ENCODE measurements at regions not wholly inside any gene's neighbourhood (a gene's known extent, or its start where the extent isn't known, plus 50 kb on each side); places are given as distances from the start of the nearest gene placed in this dataset.
A peak's percentile ranks its signal among the peaks of the same experiment; 100 is the strongest.
"Not testable (repeated sequence)": the region's sequence is repeated elsewhere in the genome, so short reads cannot be mapped to it uniquely, and the experiment has no call there.

DNA sequence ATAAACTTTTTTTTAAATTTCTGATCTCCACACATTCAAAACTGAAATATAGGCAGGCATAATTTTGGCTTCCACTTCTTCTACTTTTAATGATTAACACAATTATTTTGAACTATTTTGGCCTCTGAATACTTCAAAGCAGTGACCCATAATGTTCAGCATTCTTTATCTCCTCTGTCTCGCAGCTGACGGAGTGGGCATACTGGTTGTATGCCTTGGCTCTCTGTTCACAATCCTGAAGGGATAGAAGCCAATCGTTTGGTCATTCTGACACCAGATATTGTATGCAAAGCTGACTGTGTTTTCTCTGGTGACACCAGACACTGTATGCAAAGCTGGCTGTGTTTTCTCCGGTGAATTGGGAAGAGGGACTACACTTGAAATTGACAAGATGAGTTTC lies 833.0 kb downstream of the EFNB2 start:
- no peak for DNase-seq (ENCODE audit: low read depth, low spot score)

DNA sequence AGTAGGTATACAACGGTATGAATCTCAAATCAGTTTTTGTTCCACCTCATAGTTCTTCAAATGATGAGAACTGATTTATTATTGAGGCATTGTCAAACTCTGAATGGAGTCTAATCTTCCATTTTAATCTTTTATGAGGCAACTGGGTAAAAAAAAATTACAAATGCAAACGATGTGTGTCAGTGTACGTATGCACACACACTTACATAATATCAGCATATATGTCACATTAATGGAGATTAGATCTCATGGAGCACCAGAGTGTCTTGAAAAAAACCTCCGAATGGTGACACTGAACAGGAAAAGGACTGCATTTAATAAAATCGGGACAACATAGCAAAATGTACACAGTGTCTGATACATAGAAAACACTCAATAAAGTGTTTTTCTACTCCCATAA lies 842.7 kb downstream of the EFNB2 start:
- DNase-seq (ENCODE audit: low read depth, low spot score), result no peak

DNA sequence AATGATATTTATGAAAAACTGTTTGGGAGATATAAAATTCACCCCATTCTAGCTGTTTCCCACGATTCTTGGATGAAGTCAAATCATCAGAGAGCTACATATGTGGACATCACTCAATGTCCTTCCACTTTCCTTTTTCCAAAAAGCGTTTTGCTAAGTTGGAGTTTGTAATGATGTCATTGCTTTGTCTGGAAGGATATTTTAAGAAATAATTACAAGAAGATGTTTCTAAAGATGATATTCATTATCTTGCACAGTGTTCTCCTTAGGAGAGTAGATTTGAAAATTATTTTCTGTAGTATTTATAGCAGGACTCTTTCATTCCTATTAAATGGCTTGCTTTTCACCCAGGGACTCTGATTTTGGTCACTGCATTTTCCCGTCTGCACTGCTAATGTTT lies 851.2 kb downstream of the EFNB2 start:
- no peak for DNase-seq (ENCODE audit: low read depth, low spot score)

DNA sequence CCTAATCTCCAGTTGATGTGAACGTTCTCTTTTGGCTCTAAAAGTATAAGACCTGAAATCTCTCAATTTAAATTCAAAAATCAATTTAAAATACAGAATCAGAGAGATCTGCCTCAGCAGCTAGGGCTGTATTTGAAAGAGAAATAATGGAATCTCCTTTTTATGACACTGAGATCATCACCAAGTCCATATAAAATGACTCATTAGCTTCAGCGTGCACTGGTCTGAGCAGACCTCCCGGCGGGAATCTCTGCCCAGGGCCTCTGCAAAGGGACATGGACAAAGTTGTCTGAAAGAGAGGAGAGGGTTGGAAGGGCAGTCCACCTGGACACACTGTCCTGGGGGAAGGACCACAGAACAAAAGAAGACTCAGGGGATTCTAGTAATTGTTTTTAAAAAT lies 855.6 kb downstream of the EFNB2 start:
- DNase-seq (ENCODE audit: low read depth, low spot score), result no peak

DNA sequence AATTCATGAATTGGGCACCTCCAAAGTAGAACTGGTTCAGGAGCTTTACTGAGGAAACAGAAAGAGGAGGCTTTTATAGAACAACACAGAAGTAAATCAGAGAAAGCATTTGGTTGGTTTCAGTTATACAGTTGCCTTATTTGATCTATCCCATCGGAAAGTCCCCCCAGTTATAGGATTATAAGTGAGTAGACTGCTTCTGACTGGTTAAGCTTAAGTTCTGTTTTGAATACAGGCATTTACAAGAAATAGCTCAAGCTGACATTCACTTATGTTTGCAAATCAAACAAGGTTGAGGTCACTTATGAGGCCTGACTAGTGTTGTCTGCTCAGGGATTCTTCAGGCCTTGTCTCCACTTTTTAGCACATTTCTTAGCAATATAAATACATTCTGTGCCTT lies 857.4 kb downstream of the EFNB2 start:
- no peak for DNase-seq (ENCODE audit: low read depth, low spot score)

DNA sequence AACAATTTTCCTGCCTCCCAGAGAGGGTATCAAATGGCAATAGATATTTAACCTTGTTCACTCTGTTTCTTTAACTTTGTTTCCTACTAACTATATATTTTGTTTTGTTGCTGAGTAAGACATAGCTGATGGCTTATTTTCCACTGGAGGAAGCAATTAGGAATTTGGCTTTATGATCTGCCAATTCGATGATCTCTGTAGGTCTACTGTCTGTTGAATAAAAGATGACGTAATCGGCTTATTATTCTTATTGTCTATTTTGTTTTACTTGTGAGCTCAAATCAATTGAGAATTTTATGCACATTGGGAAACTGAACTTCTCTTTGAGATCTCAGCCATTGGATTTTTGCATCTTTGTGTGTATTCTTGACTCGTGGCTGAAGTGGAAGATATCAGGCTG lies 862.6 kb downstream of the EFNB2 start:
- no peak for DNase-seq (ENCODE audit: low read depth, low spot score)

DNA sequence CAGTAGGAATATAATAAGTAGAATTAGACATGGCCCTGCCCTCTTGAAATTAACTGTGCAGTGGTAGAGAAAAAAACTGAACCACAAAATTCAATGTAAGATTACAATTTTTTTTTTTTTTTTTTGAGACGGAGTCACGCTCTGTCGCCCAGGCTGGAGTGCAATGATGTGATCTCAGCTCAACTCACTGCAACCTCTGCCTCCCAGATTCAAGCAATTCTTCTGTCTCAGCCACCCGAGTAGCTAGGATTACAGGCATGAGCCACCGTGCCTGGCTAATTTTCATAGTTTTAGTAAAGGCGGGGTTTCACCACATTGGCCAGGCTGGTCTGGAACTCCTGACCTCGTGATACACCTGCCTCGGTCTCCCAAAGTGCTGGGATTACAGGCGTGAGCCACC lies 864.3 kb downstream of the EFNB2 start:
- not testable (repeated sequence) for DNase-seq (ENCODE audit: low read depth, low spot score)

DNA sequence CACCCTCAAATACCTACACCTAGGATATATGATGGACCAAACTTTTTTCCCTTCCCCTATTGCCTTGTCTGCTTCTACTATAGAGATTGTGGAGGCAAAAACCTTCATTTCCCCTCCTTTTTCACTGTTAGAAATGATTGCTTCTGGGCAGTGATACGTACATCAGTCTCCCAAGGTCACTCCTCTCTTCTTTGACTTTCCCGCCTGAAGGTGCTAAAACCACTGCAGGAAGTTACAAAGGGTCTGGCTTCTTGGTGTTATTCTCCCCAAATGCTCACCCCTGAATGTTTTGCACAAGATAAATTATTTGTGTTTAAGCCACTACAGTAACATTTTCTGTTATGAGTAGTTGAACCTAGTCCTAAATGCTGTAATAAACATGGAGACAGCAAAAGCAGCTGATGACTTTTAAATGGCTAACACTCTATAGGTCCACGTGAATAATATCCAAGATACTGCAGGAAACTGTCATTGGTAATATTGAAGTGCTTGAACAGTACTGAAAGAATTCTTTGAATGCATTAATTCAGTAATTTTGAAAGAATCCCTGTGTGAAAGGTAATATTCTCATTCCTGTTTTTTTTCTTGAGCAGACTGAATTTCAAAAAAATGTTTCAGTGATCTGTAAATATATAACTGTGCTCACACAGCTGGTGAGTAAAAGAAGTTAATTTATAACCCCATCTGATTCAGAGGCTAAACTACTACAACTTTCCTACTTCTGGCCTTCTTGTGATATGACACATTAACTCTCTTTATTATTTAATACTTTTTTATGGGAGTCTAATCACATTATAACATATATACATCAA lies 865.1 kb downstream of the EFNB2 start:
- no peak for DNase-seq (ENCODE audit: low read depth, low spot score)

DNA sequence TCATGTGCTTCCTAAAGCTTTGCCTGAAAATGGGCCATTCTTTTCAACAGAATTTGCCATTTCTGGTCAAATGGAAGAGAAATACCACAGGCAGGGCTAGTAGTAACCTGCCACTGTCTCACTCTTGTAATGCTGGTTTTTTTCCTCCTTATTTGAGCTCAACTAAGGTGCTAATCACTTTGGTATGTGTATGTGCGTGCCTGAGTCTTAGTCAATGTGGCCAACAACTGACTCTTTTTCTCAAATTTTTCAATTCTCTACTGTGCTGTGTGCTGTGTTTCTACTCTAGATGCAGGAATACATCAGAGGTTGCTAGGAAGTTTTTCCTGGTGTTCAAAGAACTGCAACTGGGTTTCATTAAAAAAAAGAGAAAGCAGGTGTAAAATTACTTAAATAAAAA lies 870.2 kb downstream of the EFNB2 start:
- no peak for DNase-seq (ENCODE audit: low read depth, low spot score)

DNA sequence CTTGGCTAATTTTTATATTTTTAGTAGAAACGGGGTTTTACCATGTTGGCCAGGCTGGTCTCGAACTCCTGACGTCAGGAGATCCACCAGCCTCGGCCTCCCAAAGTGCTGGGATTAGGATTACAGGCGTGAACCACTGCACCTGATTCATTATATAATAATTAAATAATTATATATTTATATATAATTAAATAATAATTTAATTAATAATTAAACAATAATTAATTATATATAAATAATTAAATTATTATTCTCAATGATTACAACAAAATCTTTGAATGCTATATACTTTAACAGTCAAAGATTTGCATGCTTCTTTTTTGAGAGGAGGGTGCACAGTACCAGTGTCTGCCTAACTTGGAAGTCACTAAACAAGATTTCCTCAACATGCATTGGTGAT lies 872.3 kb downstream of the EFNB2 start:
- DNase-seq (ENCODE audit: low read depth, low spot score), result no peak

DNA sequence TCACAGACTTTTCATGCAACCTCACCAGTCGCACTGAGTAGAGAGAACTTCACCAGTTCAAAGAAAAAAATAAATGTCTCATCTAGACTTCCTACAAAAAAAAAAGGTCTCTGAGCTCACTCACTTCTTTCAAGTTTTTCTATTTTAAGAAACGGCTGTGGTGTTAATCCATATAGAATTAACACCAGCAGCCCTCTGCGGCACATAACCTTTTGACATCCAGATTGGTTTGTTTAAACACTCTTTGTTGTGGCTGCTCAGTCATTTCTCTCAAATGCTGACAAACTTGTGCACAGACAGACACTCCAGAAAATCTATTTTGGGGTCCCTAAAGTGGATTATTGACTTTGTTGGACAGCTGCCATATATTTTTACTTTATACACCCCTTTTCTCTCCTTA lies 874.9 kb downstream of the EFNB2 start:
- no peak for DNase-seq (ENCODE audit: low read depth, low spot score)

DNA sequence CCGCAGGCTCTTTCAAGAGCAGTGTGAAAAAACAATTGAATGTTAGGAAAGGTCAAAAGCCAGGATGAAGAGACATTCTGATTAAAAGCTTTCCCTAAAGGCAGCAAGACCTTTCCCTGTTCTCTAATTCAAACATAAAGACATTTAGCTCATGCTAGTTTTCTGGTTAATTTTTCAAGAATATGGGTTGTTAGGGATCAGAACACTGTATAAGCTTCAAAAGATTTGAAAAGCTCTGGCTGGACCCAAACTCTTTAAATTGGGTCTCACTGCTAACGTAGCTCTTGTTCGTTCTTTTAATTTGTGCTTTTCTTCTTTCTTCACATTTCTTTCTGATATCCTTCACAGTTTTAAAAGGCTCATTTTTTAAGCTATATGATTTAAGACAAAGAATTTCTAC lies 877.0 kb downstream of the EFNB2 start:
- DNase-seq (ENCODE audit: low read depth, low spot score), result no peak

DNA sequence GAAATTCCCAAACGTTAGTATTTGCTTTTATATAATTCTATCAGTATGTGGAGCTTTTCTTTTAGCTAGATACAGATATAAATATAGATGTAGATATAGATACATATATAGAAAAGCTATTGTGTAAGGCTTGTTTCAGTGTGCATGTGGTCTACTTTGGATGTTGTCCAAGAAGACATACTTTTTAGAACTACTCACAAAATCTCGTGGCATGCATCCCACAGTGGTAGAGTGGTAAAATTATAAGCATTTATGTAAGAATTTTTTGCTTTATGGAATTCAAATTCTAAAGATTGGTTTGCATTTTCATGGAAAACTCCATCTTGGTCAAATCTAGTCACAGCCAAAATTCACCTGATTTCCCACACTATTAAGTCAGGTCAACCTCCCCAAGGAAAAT lies 880.4 kb downstream of the EFNB2 start:
- DNase-seq (ENCODE audit: low read depth, low spot score), result peak; percentile 27

DNA sequence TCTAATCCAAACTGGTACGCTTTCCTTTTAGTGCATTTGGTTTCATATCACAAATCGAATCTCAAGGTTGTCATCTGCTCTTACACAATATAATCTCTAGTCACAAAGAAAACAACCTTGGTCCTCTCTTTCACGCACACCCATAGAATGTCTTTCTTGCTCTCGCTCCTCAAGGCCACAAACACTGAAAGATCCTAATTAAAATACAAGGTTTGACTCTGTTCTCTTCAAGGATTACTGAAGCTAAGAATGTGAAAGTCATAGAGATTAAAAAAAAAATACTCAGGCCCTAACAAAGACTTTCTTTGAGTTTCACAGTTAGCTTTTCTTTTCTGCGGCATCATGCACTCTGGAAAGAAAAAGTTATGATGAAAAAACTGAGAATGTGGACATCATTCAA lies 891.5 kb downstream of the EFNB2 start:
- no peak for DNase-seq (ENCODE audit: low read depth, low spot score)

DNA sequence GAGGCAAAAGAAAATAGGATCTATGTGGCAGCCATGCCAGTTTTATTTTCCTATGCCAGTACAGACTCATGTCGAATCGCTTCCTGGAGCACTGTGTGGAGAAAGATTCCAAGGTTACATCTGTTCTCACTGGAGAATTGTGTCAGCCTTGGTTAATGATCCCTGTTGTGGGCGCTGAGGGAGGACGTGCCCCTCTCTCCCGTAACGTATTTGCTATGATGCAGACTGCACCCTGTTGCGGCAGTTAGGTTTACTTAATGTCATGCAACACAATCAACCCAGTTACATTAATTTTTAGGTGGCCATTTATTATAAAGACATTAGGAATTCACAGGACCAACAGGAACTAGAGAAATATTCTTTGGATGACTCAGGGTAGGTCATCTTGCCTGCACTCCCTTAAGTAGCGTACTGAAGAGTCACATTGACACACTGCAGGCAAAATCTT lies 892.9 kb downstream of the EFNB2 start:
- DNase-seq (ENCODE audit: low read depth, low spot score), result no peak

DNA sequence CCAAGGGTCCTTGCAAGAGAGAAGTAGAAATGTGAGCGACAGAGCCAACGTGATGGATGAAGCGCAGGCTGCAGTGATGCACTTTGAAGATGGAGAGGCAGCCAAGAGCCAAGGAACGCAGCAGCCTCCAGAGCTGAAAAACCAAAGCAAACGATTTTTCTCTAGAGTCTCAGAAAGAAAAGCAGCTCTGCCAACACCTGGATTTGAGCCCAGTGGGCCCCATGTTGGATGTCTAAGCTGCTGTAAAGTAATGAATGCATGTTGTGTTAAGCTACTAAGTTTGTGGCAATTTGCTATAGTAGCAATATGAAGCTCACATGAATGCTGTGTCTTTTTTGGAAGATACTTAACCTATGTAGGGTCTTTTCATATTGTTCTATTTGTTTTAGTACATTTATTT lies 894.3 kb downstream of the EFNB2 start:
- DNase-seq (ENCODE audit: low read depth, low spot score), result no peak

DNA sequence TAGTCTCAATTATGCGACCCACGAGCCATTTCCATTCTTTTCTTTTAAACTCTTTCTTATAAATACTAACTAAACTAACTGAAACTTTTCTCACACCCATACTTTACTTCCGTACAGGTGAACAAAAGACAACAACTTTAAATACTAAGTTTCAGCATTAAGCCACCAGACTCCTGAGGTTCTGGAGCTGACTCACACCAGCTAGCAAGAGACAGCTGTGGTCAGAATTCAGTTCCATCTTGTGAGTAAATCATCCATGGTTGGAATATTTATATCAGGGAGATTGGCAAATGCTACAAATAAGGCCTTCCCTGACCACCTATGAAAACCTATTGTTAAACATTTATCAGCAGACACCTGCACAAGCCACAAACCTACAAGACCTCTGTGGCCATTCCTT lies 897.0 kb downstream of the EFNB2 start:
- DNase-seq (ENCODE audit: low read depth, low spot score), result no peak

DNA sequence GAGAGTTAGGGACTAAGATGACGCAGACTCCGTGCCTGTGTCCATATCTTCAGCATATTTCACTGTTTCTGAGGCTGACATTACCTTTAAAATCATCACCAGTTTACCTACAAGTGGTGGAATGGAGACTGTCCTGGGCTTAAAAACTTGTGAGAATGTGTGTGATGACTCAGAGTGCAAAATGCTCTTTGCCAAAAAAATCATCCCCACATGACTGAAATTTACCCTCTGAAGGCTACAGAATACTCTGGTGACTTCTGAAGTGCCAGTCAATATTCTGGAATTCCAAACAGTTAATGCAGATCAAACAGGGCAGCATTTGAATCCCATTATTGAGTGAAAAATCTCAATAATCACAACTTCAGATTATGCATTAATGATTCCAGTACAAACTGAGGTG lies 901.4 kb downstream of the EFNB2 start:
- no peak for DNase-seq (ENCODE audit: low read depth, low spot score)

DNA sequence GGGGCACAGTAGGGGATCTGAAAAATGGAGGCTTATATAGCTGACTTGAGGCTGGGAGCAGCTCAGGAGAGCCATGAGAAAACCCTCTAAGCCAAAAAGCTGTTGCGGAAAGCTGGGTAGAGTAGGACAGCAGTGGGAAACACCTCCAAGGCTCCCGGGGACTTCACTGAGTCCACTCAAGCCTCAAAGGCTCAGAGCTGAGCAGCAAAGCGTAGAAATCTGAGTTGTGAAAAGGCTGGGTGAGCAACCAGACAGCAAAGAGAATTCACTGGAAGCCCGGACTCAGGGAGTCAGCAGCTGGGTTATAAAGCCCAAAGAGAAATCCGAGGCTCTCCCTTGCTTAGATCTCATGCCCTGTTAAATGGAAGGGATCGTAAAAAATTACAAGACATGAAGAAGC lies 905.0 kb downstream of the EFNB2 start:
- no peak for DNase-seq (ENCODE audit: low read depth, low spot score)

DNA sequence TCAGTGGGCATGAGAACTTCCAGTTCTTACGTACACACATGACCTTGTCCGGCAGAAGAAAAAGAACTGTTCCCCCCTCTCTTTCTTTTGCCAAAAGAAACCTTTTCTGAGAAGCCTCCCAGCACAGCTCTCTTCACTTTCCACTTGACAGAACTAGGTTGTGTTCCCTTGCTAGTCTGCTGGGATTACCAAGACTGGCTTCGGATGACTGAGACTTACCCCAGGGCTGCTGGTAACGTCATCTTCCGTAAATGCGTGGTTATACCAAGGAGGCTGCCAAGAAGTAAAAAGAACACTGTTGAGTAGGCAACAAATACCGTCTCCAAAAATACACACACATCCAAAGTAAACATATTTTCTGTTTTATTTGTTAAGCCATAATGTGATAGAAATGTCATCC lies 908.2 kb downstream of the EFNB2 start:
- no peak for DNase-seq (ENCODE audit: low read depth, low spot score)

DNA sequence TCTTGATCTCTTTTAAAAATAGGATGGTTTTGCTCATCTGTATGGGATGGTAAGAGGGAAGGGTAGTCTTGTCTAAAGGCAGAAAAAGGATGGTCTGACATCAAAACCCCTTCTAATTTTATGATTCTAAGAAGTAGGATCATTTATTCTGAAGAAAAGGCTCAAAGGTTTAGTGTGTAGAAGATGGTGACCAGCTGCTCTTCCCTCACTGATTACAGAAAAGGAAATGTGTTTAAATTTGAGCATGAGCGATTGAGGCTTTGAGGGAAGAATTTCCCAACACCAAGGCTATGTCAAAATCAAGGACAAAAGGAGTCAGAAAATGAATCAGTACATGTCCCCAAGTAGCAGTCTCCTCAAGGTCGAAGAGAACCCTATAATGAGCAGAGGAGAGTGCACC lies 909.8 kb downstream of the EFNB2 start:
- DNase-seq (ENCODE audit: low read depth, low spot score), result no peak

DNA sequence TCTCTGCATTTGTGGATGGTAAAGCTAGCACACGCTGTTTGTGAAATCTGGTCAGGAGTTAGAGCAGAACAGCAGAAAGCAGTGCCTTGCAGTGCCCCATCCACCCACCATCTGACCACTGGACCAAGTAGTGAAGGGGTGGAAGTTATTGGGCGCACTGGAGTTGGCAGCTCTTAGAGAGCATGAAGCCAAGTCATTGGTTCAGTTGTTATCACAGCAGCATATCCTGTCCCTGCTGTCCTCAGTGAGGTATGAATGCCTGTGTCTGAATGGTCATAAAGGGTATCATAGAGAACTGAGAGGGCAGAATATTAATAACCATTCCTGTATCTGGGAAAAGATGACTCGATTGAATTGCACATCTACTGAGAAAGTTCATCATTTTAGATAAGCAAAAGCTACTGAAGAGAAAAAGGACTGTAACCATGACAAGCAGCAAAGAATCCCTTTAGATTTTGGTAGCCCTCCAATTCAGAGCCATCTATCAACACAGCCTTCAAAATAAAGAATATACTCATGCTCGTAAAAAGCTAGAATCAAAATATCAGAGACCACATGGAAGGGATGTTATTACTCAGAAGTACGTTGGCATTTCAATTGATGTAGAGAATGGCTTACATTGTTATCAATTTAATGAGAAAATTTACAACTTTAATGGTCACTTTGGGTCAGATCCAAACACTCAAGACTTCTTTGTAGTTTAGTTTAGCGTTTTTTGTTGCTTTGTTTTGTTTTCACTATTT lies 919.0 kb downstream of the EFNB2 start:
- DNase-seq (ENCODE audit: low read depth, low spot score), result no peak

DNA sequence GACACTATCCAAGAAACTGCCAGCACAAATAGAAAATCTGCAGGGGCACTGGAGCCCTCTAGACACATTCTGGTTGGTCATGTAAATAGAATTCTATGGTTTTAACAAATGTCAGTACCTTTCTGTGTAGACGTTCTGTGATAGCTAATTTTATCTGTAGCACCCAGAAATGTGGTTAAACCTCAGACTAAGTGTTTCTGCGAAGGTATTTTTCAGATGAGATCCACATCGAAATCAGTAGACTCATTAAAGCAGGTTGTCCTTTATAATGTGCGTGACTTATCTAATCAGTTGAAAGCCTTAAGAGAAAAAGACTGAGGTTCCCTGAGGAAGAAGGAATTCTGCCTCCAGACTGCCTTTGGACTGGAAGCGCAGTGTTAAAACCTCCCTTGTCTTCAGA lies 922.9 kb downstream of the EFNB2 start:
- no peak for DNase-seq (ENCODE audit: low read depth, low spot score)

Measured in brain pericyte (primary cell).